ENCODE measurements at regions not wholly inside any gene's neighbourhood (a gene's known extent, or its start where the extent isn't known, plus 50 kb on each side); places are given as distances from the start of the nearest gene placed in this dataset.
"Not testable (repeated sequence)": the region's sequence is repeated elsewhere in the genome, so short reads cannot be mapped to it uniquely, and the experiment has no call there.

DNA sequence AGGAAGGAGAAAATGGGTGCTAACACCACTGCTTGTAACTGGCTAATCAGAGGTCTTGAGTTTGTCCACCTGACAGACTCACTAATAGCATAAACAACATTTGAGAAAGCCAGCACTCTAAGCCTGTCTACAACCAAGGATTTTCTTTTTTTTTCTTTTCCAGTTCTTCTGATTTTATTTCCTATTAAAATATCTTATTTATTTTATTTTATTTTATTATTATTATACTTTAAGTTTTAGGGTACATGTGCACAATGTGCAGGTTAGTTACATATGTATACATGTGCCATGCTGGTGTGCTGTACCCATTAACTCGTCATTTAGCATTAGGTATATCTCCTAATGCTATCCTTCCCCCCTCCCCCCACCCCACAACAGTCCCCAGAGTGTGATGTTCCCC is 888.6 kb upstream of the ARRDC3 start:
- DNase-seq: not testable (repeated sequence)

GRCh38 chr5:92268343-92268742 is 885.2 kb upstream of the ARRDC3 start:
- DNase-seq: no peak

- DNase-seq: no peak
Observed at GRCh38 chr5:92267830-92268229, 884.7 kb upstream of the ARRDC3 start.

GRCh38 chr5:92265804-92266203 is 882.7 kb upstream of the ARRDC3 start:
- DNase-seq: no peak

DNA sequence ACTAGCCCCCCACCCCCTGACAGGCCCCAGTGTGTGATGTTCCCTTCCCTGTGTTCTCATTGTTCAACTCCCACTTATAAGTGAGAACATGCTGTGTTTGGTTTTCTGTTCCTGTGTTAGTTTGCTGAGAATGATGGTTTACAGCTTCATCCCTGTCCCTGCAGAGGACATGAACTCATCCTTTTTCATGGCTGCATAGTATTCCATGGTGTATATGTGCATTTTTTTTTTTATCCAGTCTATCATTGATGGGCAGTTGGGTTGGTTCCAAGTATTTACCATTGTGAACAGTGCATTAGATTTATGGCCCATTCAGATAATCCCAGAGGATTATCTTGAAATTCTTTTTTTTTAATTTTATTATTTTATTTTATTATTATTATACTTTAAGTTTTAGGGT is 872.5 kb upstream of the ARRDC3 start:
- not testable (repeated sequence) for DNase-seq

DNA sequence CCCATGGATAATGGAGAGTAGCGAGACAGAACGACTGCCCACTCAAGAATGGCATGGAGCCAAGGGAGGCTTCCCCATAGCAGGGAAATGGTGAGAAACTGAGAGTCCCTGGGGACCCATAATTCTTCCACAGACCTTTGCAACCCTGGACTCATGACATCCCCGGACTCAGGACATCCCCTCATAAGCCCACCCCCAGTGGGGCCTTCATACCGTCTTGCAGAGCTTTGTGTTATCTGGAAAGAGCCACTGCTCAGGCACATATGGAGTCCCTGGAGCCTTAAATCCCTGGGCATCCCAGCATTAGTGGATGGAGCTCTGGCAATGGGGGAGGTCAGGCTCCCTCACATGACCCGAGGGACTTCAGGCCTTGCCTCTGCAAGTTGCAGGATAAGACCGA is 865.4 kb upstream of the ARRDC3 start:
- no peak for DNase-seq

- DNase-seq: no peak
Observed at GRCh38 chr5:92242170-92242569, 859.1 kb upstream of the ARRDC3 start.

- no peak for DNase-seq
Observed at GRCh38 chr5:92237896-92238295, 854.8 kb upstream of the ARRDC3 start.

DNA sequence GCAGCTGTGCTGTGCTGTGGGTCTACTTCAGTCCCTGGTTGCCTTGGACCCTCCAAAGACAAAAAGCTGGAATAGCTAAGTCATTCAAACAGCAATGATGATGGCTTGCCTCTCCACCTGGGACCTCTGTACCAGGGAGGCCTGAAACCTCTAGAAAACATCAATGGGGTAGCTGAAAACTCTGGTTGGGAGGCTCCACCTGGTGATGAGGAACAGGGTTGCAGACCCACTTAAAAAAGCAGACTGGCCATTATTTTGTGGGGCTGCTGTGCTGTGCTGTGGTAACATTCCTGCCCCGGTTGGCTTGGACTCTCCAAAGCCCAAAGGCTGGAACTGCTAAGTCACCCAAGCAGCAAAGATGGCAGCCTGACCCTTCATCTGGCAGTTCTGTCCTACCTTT is 839.3 kb upstream of the ARRDC3 start:
- no peak for DNase-seq

GRCh38 chr5:92216852-92217251 is 833.7 kb upstream of the ARRDC3 start:
- DNase-seq: not testable (repeated sequence)

DNA sequence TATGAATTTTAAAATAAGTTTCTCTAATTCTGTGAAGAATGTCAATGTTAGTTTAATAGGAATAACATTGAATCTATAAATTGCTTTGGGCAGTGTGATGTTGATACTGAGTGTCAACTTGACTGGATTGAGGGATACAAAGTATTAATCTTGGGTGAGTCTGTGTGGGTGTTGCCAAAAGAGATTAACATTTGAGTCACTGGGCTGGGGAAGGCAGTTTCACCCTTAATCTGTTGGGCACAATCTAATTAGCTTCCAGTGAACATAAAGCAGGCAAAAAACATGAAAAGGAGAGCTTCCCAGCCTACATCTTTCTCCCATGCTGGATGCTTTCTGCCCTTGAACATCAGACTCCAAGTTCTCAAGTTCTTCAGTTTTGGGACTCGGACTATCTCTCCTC is 832.0 kb upstream of the ARRDC3 start:
- no peak for DNase-seq

- no peak for DNase-seq
Observed at GRCh38 chr5:92208265-92208664, 825.1 kb upstream of the ARRDC3 start.

DNA sequence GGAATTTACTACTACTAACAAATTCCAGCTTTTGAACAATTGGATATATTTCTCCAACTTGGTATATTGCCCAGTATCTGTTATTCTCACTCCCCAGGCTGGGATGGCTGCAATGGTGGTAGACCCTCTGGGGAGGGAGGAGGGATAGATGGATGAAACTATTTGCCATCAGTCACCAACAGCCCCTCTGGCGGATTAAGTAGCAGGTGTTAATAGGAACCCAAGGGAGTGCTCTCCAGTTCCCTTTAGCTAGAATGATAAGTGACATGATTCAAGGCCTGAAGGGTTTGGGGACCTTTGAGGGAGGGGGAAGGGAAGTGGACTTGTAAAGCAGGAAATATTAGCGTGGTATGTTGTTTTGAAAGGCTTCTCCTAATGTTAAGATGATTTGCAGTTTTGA is 824.0 kb upstream of the ARRDC3 start:
- DNase-seq: no peak

DNA sequence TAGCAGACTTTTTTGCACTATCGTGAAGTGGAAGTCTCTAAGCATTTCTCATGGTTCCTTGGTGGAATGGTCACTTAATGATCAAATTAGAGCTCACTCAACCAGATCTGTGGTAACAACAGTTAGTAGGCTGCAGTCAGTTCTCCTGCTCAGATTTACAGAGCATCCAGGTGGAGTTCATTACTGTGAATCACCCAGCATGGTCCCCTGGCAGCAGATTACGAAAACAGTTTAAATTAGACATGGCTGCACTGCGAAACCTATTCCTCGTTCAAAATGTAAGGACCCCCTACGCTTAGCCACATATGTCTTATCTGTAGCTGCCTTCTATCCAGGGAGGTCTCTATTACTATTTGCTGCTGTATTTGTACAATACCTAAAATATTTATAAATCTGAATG is 823.6 kb upstream of the ARRDC3 start:
- no peak for DNase-seq

- DNase-seq: not testable (repeated sequence)
Observed at GRCh38 chr5:92199035-92199434, 815.9 kb upstream of the ARRDC3 start.

DNA sequence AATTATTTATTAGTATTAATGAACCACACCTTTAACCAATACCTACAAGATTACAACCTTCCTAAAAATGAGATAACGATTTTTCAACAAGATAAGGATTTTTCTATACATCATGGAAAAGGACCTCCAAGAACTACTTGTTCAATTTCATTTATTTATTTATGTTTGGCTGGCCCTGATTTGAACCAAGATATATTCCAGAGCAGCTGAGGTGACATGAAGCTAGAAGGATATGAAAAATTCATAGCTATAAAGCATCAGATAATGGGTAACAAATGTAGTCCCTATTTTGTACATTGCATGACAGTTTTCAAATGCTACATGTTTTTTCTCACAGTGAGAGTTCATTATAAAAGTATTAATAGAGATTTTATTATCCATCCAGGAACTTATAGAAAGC is 798.5 kb upstream of the ARRDC3 start:
- no peak for DNase-seq

- no peak for DNase-seq
Observed at GRCh38 chr5:92180391-92180790, 797.3 kb upstream of the ARRDC3 start.

DNA sequence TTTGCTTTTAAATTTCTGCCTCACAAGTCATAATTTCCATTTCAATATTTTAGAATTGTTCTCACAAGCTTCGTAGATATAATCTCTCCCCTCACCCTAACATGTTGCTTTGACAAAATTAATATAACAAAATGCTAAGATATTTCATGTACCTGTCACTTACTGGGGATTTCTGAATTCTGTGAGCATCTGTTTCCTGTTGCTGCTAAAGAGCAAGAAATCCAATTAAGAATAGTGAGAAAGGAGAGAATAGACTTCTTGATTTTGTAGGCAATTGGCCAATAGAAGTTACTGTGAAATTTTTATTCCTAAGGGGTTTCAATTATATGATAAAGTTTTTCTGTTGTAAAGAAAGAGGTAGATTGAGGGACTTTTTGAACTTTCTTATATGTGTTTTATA is 796.5 kb upstream of the ARRDC3 start:
- no peak for DNase-seq

DNA sequence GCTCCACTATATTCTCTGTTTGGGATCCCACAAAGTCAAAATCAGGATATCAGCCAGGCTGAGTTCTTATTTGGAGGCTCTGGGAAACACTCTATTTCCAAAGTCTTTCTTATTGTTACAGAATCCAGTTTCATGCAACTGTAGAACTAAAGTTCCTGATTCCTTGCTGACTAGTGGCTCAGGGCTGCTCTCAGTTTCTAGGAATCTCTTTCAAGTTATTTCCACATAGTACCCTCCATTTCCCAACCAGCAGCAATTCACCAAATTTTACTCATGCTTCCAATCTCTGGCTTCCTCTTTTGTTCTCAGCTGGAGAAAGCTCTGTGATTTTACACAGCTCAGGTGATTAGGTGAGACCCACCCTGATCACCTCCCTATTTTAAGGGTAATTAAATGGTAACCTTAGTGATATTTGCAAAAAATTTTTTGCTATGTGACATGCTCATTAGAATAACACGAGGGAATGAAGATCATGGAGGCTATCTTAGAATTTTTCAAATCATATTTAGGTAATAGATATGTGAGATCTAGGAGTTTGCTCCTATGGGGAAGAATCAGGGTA is 794.9 kb upstream of the ARRDC3 start:
- DNase-seq: no peak

- DNase-seq: no peak
Observed at GRCh38 chr5:92163906-92164305, 780.8 kb upstream of the ARRDC3 start.

GRCh38 chr5:92147798-92148197 is 764.7 kb upstream of the ARRDC3 start:
- no peak for DNase-seq

GRCh38 chr5:92147266-92147665 is 764.1 kb upstream of the ARRDC3 start:
- no peak for DNase-seq

GRCh38 chr5:92145852-92146251 is 762.7 kb upstream of the ARRDC3 start:
- no peak for DNase-seq

DNA sequence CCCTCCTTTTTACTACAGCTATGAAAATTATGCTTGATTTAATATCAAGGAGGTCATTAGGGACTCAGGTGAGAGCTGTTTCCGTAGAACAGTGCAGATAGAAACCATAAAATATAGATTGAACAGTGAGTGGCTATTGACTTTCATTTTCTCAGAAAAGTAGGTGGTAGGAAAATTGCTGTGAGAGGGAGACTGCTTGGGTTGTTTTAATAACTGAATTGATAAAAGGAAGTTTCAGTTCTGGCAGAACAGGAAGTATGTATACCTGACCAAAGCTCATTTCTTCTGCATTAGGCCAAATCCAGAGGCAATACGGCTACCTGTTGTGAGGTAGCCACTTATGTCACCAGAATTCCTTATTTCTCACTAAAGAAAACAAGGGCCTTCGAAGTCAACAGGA is 761.7 kb upstream of the ARRDC3 start:
- DNase-seq: no peak

- not testable (repeated sequence) for DNase-seq
Observed at GRCh38 chr5:92132294-92132908, 749.3 kb upstream of the ARRDC3 start.

Data from C1 segment of cervical spinal cord (tissue), 14 donors.